Stimulated activated CD8-positive, alpha-beta memory T cell treated with anti-CD3 and anti-CD28 coated beads, Interleukin-15, amount 100 ng/mL, for 48 hours (primary cell): ENCODE measurements at regions not wholly inside any gene's neighbourhood (a gene's known extent, or its start where the extent isn't known, plus 50 kb on each side); places are given as distances from the start of the nearest gene placed in this dataset.
"Not testable (repeated sequence)": the region's sequence is repeated elsewhere in the genome, so short reads cannot be mapped to it uniquely, and the experiment has no call there.

Experiments
- DNase-seq, 2 donors: peaks; one replicate each; pipeline ENCODE4 v3.0.0-alpha.2; 2020; ENCODE audit warnings: low read depth in 2 of 2

DNA sequence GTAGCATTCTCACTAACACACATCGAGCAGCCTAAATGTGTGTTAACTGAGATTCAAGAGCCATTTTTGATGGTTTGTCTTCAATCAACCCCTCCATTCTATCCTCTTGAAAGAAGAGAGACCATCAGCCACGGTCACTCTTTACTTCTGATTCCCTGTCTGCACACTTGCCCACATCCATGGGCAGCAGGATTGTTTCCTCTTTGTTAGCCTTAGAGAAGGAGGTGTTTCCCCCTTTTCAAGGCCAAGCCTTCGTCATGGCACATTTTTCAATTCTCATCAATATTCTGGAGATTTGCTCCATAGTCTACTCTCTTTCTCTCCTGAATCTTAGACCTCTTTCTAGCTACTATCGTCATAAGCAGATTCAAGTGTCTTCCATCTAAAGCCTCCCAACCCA is 522.4 kb upstream of the NAALADL2 start:
- DNase-seq: no peak

DNA sequence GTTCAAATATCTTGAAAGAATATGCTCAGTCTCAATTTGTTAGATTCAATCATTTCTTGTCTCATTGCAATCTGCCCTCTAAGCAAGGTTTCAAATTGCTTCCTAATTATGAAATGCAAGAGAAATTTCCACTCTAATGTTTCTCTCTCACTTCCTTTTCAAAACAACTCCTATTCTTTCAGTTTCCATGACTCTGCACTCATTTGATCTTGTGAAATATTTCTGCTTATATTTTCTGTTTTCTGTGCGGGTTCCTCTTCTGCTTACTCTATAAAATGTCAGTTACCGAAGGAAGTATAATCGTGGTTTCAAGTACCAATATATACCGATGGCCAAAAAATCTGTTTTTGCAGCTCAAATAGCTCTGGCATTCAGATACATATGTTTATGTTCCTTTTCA is 521.9 kb upstream of the NAALADL2 start:
- DNase-seq: no peak

DNA sequence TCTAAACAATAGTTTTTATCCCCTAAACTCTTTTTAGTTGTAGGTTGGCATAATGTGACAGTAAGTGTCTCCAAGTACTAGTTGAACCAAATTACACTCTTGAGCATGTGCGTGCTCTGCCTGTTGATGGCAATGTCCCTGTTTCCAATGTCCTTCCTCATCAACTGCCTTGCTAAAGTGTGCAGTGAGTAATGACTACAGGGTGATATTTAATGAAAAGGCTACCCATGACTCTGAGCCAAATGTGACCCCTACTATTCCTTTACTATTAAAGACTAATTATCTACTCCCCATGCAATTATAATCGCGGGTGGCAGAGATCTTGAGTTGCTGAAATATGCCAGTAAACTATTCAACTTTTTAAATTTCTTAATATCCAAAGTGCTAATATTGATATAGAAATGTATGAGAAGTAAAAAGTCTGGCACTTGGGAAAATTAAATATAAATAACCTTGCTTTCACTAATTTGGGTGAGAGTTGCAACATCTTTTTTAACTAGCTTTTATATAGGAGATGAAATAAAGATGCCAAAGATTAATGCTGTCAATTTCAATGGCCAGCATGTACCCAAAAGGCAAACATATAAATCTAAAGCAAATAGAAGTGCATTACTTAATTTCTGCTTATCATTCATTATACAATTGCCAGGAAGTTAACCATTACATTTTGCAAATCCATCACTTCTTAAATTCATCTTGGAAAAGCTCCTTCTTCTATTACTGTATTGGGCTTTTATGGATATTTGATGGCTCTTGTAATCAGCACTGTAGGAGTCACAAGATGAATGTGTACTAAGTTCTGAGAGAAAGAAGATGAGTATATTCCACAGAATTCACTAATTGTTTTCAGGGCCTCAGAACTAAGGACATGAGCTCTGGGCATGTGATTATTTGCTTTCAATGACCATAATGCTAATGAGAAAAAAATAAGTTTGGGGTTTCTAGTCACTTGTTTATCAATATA is 518.2 kb upstream of the NAALADL2 start:
- no peak for DNase-seq

DNA sequence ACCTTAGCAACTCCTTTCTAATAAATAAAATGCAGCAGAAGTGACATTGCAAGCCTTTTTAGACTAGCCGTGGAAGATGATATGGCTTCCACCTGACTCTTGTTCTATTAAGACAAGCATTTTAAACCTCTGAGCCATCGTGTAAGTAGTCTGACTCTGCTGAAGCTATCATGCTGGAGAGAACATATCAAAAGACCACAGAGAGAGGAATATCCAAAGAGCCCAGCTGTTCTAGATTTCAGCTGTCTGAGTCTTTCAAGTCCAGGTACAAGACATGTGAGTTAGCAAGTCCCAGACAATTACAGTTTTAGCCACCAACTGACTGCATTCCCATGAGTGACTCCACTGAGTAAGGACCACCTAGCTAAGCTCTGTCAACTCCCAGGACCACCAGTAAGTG is 517.0 kb upstream of the NAALADL2 start:
- no peak for DNase-seq

DNA sequence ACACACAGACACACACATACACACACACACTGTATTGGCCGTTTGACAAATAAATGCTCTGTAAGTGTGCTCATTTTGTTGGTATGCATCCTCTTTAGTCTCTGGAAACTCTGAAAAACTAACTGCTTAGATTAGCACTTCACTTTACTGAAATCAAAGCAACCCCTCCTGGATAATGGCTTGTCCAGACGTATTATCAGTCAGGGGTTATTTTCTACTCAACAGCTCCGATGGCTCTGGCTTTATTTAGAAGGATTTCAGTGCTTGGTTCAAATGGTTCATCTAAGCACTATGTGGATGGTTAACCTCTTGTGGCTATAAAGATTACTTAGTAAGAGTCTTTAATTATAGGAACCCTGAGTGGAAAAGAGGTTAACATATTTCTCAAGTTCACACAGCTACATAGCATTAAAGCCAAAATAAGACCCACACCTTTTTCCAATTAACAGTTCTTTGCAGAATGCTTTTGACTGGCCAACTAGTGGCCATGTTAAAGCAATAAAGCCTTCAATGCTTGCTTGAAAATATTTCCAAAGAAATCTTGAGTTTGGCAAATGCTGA is 516.1 kb upstream of the NAALADL2 start:
- no peak for DNase-seq

DNA sequence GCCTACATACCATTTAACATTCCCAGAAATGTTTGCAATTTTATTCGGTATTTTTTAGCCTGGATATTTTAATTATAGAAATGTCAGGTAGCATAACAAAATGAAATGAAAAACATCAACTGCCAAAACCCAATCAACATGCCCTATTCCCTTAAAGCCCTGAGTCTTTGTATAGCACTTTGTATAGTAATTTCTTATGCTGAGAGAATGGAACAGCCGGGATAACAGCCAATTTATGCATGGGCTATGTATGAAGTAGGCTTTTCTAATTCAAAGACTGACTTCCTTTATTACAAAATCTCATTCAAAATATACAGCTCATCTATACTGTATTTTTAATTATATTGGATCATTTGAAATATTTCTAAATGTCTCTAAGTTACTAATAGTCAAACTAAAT is 513.0 kb upstream of the NAALADL2 start:
- DNase-seq: no peak

DNA sequence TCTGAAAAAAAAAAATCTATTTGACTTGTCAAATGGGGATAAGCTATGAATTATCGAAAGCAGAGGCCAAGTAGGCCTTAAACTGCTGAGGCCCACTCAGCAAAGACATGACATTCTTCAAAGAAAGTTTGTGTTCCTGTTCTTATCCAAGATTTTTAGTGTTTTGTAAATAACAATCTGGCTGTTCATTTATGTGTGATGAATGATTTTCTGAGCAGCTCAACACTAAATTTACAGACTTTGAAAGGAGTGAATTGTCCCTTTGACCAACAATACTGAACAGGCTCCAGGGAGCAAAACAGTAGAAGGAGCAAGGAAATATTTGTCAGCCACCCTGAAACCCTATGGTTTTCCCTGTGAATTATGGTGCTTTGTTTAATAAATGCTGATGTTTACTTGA is 512.6 kb upstream of the NAALADL2 start:
- no peak for DNase-seq

DNA sequence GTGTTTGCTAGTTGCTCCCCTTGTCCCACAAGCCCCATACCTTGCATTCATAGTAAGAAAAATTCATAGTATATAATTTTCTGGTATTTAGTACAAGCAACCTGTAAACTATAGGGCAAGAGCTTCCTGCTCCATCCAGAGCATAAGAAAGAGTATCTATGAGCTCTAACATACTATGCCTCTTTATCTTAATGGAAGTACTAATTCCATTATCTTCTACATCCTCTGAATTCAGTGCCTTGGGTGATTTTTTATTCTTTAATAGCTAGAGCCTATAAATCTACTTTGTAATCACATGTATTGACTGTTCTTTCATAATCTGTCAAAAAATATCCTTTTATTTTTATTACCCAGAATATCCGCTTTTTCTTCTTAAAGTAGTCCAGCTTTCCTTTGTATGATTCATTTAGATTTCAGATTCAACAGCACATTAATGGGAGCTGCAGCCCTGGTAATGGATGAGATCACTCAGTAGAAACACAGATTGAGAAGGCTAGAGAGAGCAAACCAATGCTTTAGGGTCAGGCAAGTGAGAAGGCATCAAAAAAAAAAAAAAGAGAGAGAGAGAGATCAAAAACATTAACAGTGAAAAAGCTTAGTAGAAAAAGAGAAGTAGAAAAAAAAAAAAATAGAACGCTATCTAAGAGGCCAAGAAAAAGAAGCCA is 511.5 kb upstream of the NAALADL2 start:
- DNase-seq: no peak

DNA sequence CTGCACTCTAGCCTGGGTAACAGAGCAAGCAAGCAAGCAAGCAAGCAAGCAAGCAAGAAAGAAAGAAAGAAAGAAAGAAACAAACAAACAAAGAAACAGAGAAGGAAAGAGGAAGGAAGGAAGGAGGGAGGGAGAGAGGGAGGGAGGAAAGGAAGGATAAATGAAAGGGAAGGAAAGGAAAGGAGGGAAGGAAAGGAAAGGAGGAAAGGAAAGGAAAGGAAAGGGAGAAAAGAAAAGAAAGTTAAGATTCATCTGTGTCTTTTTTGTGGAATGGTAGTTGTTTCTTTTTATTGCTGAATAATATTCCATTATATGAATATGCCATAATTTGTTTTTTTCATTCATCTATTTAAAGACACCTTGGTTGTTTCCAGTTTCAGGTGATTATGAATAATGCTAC is 506.9 kb upstream of the NAALADL2 start:
- no peak for DNase-seq

DNA sequence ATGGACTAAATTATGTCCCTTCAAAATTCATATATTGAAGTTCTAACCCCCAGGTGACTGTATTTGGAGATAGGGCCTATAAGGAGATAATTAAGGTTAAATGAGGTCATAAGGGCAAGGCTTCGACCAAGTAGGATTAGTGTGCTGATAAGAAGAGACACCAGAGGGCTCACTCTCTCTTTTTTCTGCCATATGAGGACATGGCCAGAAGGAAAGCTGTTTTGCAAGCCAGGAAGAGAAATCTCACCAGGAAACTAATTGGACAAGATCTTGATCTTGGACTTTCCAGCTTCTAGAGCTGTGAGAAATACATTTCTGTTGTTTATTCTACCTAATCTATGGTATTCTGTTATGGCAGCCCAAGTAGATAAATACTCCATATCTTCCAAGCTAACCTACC is 503.6 kb upstream of the NAALADL2 start:
- no peak for DNase-seq

DNA sequence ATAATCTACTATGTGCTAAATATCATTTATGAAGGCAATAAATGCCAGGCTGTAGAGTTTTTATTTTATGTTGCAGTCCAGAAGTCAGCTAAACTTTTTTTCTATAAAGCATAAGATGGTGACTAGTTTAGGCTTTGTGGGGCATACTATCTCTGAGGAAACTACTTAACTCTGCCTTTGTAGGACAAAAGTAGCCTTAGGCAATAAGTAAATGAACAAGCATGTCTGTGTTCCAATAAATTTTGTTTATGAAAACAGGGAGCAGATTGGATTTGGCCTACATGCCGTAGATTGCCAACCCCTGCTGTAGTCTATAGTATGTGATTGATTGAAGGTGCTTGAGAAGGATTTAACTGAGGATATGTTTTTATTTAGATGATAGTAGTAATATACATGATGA is 502.5 kb upstream of the NAALADL2 start:
- no peak for DNase-seq

DNA sequence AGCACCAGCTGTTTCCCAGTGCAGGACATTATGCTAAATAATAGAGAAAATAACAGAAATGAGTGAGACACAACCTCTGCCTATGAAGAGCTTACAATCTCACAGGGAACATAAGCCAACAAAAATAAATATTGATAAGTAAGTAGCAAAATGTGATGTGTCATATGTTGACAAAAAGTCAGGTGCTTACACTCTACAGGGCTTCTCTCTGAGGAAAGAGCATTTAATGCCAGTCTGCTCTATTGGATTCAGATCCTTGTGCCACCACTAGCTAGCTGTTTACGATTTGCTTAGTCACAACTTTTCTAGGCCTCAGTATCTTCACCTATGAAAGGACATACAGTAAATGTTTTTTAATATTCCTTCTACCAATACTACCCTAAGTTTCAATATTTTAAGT is 500.9 kb upstream of the NAALADL2 start:
- DNase-seq: no peak

DNA sequence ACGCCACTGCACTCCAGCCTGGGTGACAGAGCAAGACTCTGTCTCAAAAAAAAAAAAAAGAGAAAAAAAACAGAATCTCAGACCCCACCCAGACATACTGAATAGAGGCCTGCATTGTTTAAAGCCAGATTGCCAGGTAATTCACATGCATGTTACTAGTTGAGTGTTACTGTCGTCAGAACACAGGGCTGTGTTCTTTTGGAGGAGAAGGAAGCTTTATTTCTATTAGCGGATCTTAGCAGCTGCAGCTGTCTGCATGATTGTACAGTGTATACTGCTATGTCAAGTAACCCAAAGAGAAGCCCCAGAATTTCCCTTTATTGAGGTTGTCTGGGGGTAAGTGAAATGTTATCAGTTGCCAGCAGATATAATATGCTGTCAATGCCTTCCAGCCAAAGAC is 496.6 kb upstream of the NAALADL2 start:
- DNase-seq: no peak

DNA sequence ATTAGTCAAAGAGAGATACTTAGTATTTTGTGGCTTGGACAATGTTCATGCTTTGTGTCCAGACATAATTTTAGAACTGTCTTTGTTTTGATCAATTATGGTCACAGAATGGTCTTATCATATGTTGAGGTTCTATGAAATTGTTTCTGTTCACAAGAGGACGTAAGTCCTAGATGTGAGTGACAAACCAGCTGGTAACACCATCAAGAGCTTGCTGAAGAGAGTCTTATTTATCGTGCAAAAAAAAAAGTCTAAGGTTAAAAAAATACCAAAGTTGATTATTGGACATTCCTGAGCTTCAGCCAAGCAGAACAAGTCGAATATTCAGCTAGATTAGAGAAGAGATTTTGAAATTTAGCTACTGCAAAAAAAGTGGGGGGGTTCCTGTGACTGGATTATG is 495.9 kb upstream of the NAALADL2 start:
- DNase-seq: no peak

DNA sequence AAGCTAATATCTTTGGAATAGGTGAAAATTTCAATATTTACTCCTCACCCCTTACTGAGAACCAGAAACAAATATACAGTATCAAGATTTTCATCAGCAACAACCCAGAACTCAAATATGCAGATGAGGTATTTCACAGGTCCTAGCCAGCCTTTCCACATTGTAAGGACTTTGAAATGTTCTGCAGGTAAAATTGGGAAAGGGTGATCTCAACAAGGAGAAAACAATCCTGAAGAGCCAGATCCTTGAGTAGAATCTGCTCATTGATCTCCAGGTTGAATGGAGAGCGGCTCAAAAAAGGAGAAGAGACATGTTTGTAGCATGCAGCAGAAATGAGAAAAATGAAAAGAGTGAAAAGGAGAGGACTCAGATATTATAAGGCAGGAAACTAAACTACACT is 493.3 kb upstream of the NAALADL2 start:
- no peak for DNase-seq

DNA sequence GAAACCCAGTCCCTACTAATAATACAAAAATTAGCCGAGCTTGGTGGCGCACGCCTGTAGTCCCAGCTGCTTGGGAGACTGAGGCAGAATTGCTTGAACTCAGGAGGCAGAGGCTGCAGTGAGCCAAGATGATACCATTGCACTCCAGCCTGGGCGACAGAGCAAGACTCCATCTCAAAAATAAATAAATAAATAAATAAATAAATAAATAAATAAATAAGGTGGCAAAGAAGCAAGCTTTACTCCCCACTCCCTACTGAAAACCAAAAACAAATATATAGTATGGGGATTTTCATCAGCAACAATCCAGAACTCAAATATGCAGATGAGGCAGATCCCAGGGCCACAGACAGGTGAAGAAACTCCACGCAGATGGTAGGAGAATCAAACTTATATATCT is 492.2 kb upstream of the NAALADL2 start:
- not testable (repeated sequence) for DNase-seq

DNA sequence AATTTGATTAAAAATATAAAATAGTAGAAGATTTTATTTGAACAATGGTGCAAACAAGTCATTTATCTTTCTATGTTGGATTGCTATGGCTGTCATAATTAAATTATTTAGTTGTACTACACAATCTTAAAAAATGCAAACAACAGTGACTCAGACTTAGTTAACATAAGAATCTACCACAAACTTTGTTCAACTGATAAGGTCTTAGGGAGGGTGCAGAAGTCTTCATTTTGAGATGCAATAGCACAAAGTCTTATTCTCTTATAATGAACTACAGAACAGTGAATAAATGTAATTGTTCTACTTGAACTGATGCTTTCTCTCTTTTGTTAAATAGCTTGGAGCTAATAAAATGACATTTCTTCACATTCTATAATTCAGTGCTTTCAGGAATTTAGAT is 482.8 kb upstream of the NAALADL2 start:
- DNase-seq: no peak

DNA sequence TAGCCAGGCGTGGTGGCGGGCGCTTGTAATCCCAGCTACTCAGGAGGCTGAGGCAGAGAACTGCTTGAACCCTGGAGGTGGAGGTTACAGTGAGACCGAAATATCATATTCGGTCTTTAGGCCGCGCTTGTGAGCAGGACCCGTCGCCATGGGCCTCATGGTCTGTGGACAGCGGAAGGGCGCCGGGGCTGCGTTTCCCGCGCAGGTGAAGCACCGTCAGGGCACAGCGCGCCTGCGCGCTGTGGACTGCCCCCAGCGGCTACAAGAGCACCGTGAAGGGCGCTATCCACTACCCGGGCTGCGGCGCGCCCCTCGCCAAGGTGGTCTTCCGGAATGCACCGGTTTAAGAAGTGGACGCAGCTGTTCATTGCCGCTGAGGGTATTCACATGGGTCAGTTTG is 482.0 kb upstream of the NAALADL2 start:
- no peak for DNase-seq

DNA sequence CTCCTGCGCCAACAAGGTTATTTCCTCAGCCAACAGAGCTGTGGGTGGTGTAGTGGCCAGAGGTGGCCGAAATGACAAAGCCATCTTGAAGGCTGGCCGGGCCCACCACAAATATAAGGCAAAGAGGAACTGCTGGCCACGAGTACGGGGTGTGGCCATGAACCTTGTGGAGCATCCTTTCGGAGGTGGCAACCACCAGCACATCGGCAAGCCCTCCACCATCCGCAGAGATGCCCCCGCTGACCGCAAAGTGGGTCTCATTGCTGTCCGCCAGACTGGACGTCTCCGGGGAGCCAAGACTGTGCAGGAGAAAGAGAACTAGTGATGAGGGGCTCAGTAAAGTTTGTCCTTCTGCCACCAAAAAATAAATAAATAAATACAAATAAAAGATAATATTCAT is 481.4 kb upstream of the NAALADL2 start:
- no peak for DNase-seq

DNA sequence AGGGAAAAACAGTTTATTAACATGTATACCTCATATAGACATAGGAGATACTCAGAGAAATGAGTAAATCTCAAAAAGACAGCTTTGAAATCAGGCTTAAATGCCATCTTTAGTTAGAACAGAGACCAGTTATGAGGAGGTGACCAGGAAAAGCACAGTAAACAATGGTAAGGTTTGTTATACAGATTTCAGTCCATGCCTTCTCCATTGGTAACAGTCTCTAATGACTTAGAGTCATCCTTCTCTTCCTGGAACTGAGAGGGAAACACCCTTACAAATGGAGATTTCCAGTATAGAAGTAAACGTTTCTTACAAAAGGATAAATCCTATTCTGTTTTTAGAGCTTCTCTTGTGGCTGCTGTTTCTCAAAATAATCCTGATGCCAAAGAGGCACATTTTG is 476.3 kb upstream of the NAALADL2 start:
- DNase-seq: no peak

DNA sequence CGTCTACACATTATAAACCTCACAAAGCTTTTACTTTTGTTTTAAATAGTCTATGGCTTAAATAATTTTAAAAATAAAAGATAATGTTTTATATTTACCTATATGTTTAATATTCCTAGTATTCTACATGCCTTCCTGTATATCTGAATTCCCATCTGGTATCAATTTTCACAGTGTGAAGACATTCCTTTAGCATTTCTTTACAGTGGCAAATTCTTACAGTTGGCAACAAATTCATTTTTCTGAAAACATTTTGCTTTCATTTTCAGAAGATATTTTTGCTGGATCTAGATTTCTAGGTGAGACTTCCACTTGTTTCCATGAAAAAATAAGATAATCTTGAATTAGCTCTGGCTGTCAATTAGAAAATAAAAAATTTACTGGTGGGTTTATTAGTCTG is 471.4 kb upstream of the NAALADL2 start:
- no peak for DNase-seq

DNA sequence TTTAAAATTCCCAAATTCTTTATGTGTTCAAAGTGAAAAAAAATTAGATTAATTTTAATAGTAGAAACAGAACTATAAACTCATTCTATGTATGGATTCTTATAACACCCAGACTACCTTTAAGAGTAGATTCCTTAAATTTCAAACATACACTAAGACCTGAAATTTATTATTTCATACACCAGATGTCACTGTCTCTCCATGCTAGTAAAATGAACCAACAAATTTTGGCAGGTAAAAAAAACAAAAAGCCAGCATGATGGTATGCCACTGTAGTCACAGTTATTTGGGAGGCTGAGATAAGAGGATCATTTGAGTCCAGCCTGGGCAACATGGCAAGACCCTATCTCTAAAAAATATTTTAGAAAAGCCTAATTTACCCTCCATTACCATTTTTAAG is 461.3 kb upstream of the NAALADL2 start:
- DNase-seq: no peak

DNA sequence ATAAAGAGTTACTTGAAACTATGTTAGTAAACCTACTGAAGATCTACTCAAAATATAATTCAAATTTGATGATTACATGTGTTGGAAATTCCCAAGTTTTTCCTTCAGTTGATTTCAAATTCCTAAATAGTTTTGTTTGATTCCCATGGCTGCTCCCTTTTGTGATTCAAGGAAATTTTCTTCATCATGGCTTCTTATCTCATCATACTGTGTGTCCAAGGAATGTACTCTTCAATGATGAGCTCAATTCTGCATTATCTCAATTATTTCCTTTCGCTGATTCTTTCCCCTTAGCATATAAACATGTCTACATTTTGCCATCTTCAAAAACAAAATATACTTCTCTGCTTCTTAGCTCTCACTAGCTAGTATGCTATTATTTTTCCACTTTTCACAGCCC is 460.4 kb upstream of the NAALADL2 start:
- DNase-seq: no peak
